Activated naive CD8-positive, alpha-beta T cell treated with anti-CD3 and anti-CD28 coated beads, Interleukin-2, amount 10 ng/mL, durations not matched to agents 7 days and 5 days (primary cell): ENCODE measurements at regions not wholly inside any gene's neighbourhood (a gene's known extent, or its start where the extent isn't known, plus 50 kb on each side); places are given as distances from the start of the nearest gene placed in this dataset.
"Not testable (repeated sequence)": the region's sequence is repeated elsewhere in the genome, so short reads cannot be mapped to it uniquely, and the experiment has no call there.

ENCODE experiments used
- ATAC-seq: fragments of 150-1000 bp; cut with Tn5 transposase; one replicate; pipeline ENCODE4 v1.10.0; 2021; ENCODE audit warnings: low read depth, moderate library complexity
- POLR2A ChIA-PET: fragments of 350-600 bp; sonication (Branson Sonifier 250); formaldehyde crosslinking; loops from one replicate; lab custom pipeline; 2021; ENCODE audit warnings: antibody characterized with exemption; lab: Charles Lee
- DNase-seq: peaks from one replicate; pipeline ENCODE4 v3.0.0; 2021
- H3K27ac Mint-ChIP-seq: one replicate; pipeline ENCODE4 v1.8.0; 2022; ENCODE audit warnings: mild to moderate bottlenecking, mixed read lengths
- H3K27me3 Mint-ChIP-seq: one replicate; pipeline ENCODE4 v1.8.0; 2022; ENCODE audit warnings: mild to moderate bottlenecking, moderate library complexity, mixed read lengths
- H3K36me3 Mint-ChIP-seq: one replicate; pipeline ENCODE4 v1.8.0; 2021; ENCODE audit warnings: mild to moderate bottlenecking, mixed read lengths
- H3K4me1 Mint-ChIP-seq: one replicate; pipeline ENCODE4 v1.8.0; 2021; ENCODE audit warnings: mixed read lengths
- H3K4me3 Mint-ChIP-seq: one replicate; pipeline ENCODE4 v1.8.0; 2022; ENCODE audit warnings: mild to moderate bottlenecking, moderate library complexity, mixed read lengths
- H3K9me3 Mint-ChIP-seq: one replicate; pipeline ENCODE4 v1.8.0; 2021; ENCODE audit warnings: mixed read lengths

- POLR2A ChIA-PET: no interaction called here
- DNase-seq (no peak), ATAC-seq (no peak)
- no peaks in the 10 kb centered on the region for H3K9me3 Mint-ChIP-seq
- no peak overlapping the region for H3K27ac Mint-ChIP-seq
- H3K27me3 Mint-ChIP-seq: no peaks in the 10 kb centered on the region
- H3K36me3 Mint-ChIP-seq: no peaks in the 10 kb centered on the region
- H3K4me1 Mint-ChIP-seq: no peaks in the 10 kb centered on the region
- H3K4me3 Mint-ChIP-seq: no peak overlapping the region
These were observed 116.3 kb upstream of the FN1 start for GRCh38 chr2:215552144-215552580.

DNA sequence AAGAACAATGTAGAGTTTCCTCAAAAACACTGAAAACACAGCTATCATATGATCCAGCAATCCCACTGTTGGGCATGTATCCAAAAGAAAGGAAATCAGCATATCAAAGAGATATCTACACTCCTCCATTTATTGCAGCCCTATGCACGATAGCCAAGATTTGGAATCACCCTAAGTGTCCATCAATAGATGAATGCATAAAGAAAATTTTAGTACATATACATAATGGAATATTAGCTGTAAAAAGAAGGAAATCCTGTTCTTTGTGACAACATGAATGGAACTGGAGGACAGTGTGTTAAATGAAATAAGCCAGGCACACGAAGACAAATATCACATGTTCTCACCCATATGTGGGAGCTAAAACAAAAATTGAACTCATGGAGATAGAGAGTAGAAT, 114.5 kb upstream of the FN1 start:
- DNase-seq (no peak), ATAC-seq (no peak)
- Mint-ChIP-seq H3K27me3 (no peaks in the 10 kb centered on the region), H3K4me3 (no peak overlapping the region), H3K36me3 (no peaks in the 10 kb centered on the region), H3K27ac (no peak overlapping the region), H3K9me3 (no peaks in the 10 kb centered on the region), H3K4me1 (no peaks in the 10 kb centered on the region)
- POLR2A ChIA-PET: no interaction called here

- POLR2A ChIA-PET: no interaction called here
- ATAC-seq (no peak), DNase-seq (no peak)
- no peak overlapping the region for H3K27ac Mint-ChIP-seq
- no peaks in the 10 kb centered on the region for H3K27me3 Mint-ChIP-seq
- no peaks in the 10 kb centered on the region for H3K4me1 Mint-ChIP-seq
- H3K36me3 Mint-ChIP-seq: no peaks in the 10 kb centered on the region
- H3K9me3 Mint-ChIP-seq: no peaks in the 10 kb centered on the region
- H3K4me3 Mint-ChIP-seq: no peak overlapping the region
These were observed 112.8 kb upstream of the FN1 start for GRCh38 chr2:215548714-215549113.

- H3K27me3 Mint-ChIP-seq: peaks cover 3% of the 10 kb centered on the region
- ATAC-seq: no peak
- POLR2A ChIA-PET: no interaction called here
- H3K4me3 Mint-ChIP-seq: no peak overlapping the region
- no peaks in the 10 kb centered on the region for H3K36me3 Mint-ChIP-seq
- DNase-seq: no peak
- no peaks in the 10 kb centered on the region for H3K4me1 Mint-ChIP-seq
- H3K9me3 Mint-ChIP-seq: no peaks in the 10 kb centered on the region
- no peak overlapping the region for H3K27ac Mint-ChIP-seq
These were observed 106.8 kb upstream of the FN1 start for GRCh38 chr2:215542690-215543089.

GRCh38 chr2:215540658-215541057, 104.8 kb upstream of the FN1 start:
- peaks cover 3% of the 10 kb centered on the region for H3K27me3 Mint-ChIP-seq
- no peak overlapping the region for H3K27ac Mint-ChIP-seq
- no peak for DNase-seq
- POLR2A ChIA-PET: no interaction called here
- H3K4me1 Mint-ChIP-seq: no peaks in the 10 kb centered on the region
- no peak for ATAC-seq
- H3K36me3 Mint-ChIP-seq: no peaks in the 10 kb centered on the region
- no peak overlapping the region for H3K4me3 Mint-ChIP-seq
- no peaks in the 10 kb centered on the region for H3K9me3 Mint-ChIP-seq

DNA sequence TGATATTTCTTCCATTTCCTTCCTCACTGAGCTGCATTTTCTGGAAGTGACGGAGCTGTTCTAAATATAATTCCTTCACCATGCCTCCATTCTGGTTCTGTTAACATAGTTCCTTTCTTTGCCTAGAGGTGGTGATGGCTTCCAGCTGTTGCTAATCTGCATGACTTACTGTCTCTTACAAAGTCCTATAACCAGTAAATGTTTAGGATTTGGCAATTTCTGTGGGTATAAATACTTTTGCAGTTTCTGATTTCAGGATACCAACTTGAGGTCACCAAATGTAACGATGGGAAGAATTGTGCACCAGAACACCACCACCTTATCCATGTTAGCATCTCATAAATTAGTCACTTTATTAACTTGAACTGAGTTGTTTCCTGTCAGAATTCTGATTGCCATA, 101.7 kb upstream of the FN1 start:
- H3K27ac Mint-ChIP-seq: no peak overlapping the region
- H3K36me3 Mint-ChIP-seq: no peaks in the 10 kb centered on the region
- H3K27me3 Mint-ChIP-seq: peaks cover 3% of the 10 kb centered on the region

GRCh38 chr2:215536510-215536909, 100.6 kb upstream of the FN1 start:
- POLR2A ChIA-PET: no interaction called here
- Mint-ChIP-seq H3K27ac (no peak overlapping the region), H3K4me1 (no peaks in the 10 kb centered on the region), H3K27me3 (peaks cover 3% of the 10 kb centered on the region), H3K9me3 (peaks cover 1% of the 10 kb centered on the region), H3K4me3 (no peak overlapping the region), H3K36me3 (no peaks in the 10 kb centered on the region)
- no peak for ATAC-seq
- DNase-seq: no peak

More for the DNA sequence above, 101.7 kb upstream of the FN1 start:
- POLR2A ChIA-PET: no interaction called here
- ATAC-seq (no peak), DNase-seq (no peak)
- Mint-ChIP-seq H3K4me3 (no peak overlapping the region), H3K9me3 (peaks cover 1% of the 10 kb centered on the region), H3K4me1 (no peaks in the 10 kb centered on the region)

GRCh38 chr2:215535741-215536140, 99.9 kb upstream of the FN1 start:
- Mint-ChIP-seq H3K9me3 (peaks cover 1% of the 10 kb centered on the region), H3K4me3 (no peak overlapping the region), H3K36me3 (no peaks in the 10 kb centered on the region), H3K27ac (no peak overlapping the region), H3K27me3 (peaks cover 9% of the 10 kb centered on the region), H3K4me1 (no peaks in the 10 kb centered on the region)
- DNase-seq (no peak), ATAC-seq (no peak)
- POLR2A ChIA-PET: no interaction called here

DNA sequence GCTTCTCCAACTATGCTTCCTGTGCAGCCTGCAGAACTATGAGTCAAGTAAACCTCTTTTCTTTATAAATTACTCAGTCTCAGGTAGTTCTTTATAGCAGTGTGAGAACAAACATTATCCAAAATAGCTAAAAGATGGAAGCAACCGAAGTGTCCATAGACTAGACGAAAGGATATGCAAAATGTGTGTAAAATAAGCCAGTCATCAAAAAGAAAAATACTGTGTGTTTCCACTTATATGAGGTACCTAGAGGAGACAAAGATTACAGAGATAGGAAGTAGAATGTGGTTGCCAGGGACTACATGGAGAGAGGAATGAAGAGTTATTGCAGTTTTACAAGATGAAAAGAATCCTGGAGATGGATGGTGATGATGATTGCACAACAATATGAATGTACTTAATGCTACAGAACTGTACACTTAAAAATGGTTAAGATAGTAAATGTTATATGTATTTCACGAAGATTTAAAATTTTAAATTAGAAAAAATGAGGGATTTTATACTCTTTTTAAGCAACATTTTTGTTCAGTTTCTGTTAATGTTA, 99.3 kb upstream of the FN1 start:
- H3K4me1 Mint-ChIP-seq: no peaks in the 10 kb centered on the region
- H3K4me3 Mint-ChIP-seq: no peak overlapping the region
- DNase-seq: no peak
- no peaks in the 10 kb centered on the region for H3K36me3 Mint-ChIP-seq
- H3K27me3 Mint-ChIP-seq: peaks cover 10% of the 10 kb centered on the region
- no peak for ATAC-seq
- H3K27ac Mint-ChIP-seq: no peak overlapping the region
- POLR2A ChIA-PET: no interaction called here
- H3K9me3 Mint-ChIP-seq: peaks cover 1% of the 10 kb centered on the region

- DNase-seq, H3K9me3 Mint-ChIP-seq, H3K4me1 Mint-ChIP-seq, H3K27me3 Mint-ChIP-seq, H3K4me3 Mint-ChIP-seq, POLR2A ChIA-PET, ATAC-seq, H3K36me3 Mint-ChIP-seq, H3K27ac Mint-ChIP-seq: not testable (repeated sequence)
These were observed 97.8 kb upstream of the FN1 start for GRCh38 chr2:215533716-215534115.

GRCh38 chr2:215532844-215533243, 97.0 kb upstream of the FN1 start:
- POLR2A ChIA-PET: no interaction called here
- H3K4me1 Mint-ChIP-seq: no peaks in the 10 kb centered on the region
- peaks cover 1% of the 10 kb centered on the region for H3K9me3 Mint-ChIP-seq
- H3K27me3 Mint-ChIP-seq: peaks cover 7% of the 10 kb centered on the region
- H3K4me3 Mint-ChIP-seq: no peak overlapping the region
- ATAC-seq (no peak), DNase-seq (no peak)
- H3K36me3 Mint-ChIP-seq: no peaks in the 10 kb centered on the region
- no peak overlapping the region for H3K27ac Mint-ChIP-seq

DNA sequence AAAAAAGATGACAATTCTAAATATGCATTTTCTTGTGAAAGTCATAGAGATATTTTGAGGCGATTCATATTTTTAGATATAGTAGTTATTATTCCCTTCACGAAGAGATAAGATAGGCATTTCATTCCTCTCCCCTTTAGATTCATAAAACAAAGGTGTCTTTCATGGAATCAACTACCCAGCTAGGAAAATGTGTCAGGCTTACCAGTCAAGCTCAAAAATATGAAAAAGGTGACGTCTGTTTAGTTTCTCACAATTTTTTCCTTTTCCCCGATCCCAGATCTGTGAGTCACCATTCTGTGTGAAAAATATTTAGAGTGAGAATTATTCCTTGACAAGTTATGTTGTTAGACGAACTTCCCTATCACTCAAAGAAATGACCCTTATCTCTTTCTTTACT, 95.4 kb upstream of the FN1 start:
- Mint-ChIP-seq H3K4me1 (no peaks in the 10 kb centered on the region), H3K4me3 (no peak overlapping the region), H3K27ac (no peak overlapping the region), H3K9me3 (peaks cover 4% of the 10 kb centered on the region), H3K27me3 (peaks cover 7% of the 10 kb centered on the region), H3K36me3 (no peaks in the 10 kb centered on the region)
- POLR2A ChIA-PET: no interaction called here
- DNase-seq (no peak), ATAC-seq (no peak)

DNA sequence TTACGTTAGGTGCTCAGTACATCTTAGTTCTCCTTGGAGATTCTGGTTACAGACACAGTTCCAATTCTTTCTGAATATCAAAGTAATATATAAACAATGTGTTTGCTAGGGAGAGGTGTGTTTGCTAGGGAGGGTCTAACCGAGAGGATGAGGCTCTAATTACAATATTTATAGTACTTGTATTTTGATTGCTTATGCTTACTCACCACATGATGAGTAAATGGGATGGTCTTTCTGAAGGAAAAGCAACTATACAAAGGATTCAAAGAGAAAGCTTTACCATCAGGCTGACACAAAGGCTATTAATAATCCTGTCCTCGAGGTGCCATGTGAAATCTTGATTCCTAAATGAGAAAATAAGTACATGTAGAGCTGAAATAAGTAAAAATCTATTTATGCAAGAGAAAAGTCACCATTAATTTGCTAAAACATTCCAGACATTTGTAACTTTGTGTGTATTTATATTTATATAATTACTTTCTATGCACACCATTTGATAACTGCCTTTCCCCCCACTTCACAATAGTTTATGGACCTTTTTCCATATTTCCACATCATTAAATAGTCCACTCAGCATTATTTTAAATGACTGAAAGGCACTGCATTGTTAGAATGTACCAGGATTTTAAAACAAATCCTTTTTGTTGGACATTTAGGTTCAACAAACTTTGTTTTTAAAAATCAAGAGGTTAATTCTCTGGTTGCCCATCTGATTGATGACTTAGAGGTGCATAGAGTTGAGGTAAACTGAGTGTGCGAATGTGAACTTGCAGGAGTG, 94.5 kb upstream of the FN1 start:
- Mint-ChIP-seq H3K4me1 (no peaks in the 10 kb centered on the region), H3K36me3 (no peaks in the 10 kb centered on the region), H3K9me3 (peaks cover 4% of the 10 kb centered on the region), H3K4me3 (no peak overlapping the region), H3K27ac (no peak overlapping the region), H3K27me3 (peaks cover 11% of the 10 kb centered on the region)
- ATAC-seq (no peak), DNase-seq (no peak)
- POLR2A ChIA-PET: no interaction called here

- no peak overlapping the region for H3K27ac Mint-ChIP-seq
- POLR2A ChIA-PET: no interaction called here
- peaks cover 3% of the 10 kb centered on the region for H3K9me3 Mint-ChIP-seq
- H3K36me3 Mint-ChIP-seq: no peaks in the 10 kb centered on the region
- no peak for DNase-seq
- H3K4me3 Mint-ChIP-seq: no peak overlapping the region
- no peak for ATAC-seq
- H3K27me3 Mint-ChIP-seq: peaks cover 11% of the 10 kb centered on the region
- no peaks in the 10 kb centered on the region for H3K4me1 Mint-ChIP-seq
These were observed 93.4 kb upstream of the FN1 start for GRCh38 chr2:215529271-215529670.
